Activated naive CD8-positive, alpha-beta T cell treated with anti-CD3 and anti-CD28 coated beads, Interleukin-2, amount 50 U/mL, for 24 hours (primary cell): ENCODE measurements at regions not wholly inside any gene's neighbourhood (a gene's known extent, or its start where the extent isn't known, plus 50 kb on each side); places are given as distances from the start of the nearest gene placed in this dataset.

Source experiments
- ATAC-seq: fragments of 150-1000 bp; cut with Tn5 transposase; one replicate; pipeline ENCODE4 v1.10.0; 2021
- DNase-seq: peaks from one replicate; pipeline ENCODE4 v3.0.0; 2021
- H3K27ac Mint-ChIP-seq: one replicate; pipeline ENCODE4 v1.8.0; 2021; ENCODE audit warnings: mild to moderate bottlenecking, mixed read lengths
- H3K27me3 Mint-ChIP-seq: one replicate; pipeline ENCODE4 v1.8.0; 2021; ENCODE audit warnings: mixed read lengths
- H3K36me3 Mint-ChIP-seq: one replicate; pipeline ENCODE4 v1.8.0; 2021; ENCODE audit warnings: low read depth, mixed read lengths
- H3K4me1 Mint-ChIP-seq: one replicate; pipeline ENCODE4 v1.8.0; 2021; ENCODE audit warnings: mixed read lengths
- H3K4me3 Mint-ChIP-seq: one replicate; pipeline ENCODE4 v1.8.0; 2021; ENCODE audit warnings: mild to moderate bottlenecking, moderate library complexity, mixed read lengths
- H3K9me3 Mint-ChIP-seq: one replicate; pipeline ENCODE4 v1.8.0; 2021; ENCODE audit warnings: mixed read lengths

- DNase-seq, result no peak
- no peaks in the 10 kb centered on the region for H3K36me3 Mint-ChIP-seq
- H3K9me3 Mint-ChIP-seq, result no peaks in the 10 kb centered on the region
- no peak overlapping the region for H3K27ac Mint-ChIP-seq
- H3K27me3 Mint-ChIP-seq, result no peaks in the 10 kb centered on the region
- no peak for ATAC-seq
- no peak overlapping the region for H3K4me3 Mint-ChIP-seq
- H3K4me1 Mint-ChIP-seq, result no peaks in the 10 kb centered on the region
These were observed 75.5 kb downstream of the ASB1 start for GRCh38 chr2:238502088-238502810.

DNA sequence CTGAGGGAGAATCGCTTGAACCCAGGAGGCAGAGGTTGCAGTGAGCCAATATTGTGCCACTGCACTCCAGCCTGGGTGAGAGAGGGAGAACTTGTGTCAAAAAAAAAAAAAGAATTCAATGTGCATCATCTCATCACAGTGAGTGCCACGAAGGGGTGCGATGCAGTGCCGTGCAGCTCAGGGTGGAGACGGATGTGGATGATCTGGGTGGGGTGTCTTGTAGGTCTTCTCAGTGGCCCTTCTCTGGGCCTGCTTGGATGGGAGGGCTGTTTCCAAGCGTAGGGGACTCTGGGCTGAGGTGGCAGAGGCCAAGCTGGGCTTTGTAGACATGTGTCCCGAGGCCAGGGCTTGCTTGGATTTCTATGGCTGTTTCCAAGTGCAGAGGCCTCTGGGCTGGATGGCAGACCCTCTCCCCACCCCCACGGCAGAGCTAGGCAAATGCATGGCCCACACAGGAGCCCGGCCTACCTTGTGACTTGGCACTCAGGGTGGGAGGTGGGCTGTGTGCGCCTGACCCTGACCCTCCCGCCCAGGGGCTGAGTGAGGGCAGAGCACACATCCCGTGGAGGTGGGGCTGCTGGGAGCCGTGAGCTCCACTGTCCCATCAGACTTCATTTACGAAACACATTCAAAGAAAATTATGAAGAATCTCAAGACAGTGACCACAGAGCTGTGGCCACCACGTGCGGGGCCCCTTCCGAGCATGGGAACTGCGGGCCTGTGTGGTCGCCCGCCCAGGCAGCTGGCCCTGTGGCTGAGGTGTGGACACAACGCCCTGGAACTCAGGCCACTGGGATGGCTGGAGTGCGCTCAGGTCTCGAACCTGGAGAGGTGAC lies 76.4 kb downstream of the ASB1 start:
- Mint-ChIP-seq H3K27ac (no peak overlapping the region), H3K36me3 (no peaks in the 10 kb centered on the region), H3K9me3 (no peaks in the 10 kb centered on the region), H3K4me1 (no peaks in the 10 kb centered on the region), H3K4me3 (no peak overlapping the region), H3K27me3 (no peaks in the 10 kb centered on the region)
- ATAC-seq (no peak), DNase-seq (no peak)

DNA sequence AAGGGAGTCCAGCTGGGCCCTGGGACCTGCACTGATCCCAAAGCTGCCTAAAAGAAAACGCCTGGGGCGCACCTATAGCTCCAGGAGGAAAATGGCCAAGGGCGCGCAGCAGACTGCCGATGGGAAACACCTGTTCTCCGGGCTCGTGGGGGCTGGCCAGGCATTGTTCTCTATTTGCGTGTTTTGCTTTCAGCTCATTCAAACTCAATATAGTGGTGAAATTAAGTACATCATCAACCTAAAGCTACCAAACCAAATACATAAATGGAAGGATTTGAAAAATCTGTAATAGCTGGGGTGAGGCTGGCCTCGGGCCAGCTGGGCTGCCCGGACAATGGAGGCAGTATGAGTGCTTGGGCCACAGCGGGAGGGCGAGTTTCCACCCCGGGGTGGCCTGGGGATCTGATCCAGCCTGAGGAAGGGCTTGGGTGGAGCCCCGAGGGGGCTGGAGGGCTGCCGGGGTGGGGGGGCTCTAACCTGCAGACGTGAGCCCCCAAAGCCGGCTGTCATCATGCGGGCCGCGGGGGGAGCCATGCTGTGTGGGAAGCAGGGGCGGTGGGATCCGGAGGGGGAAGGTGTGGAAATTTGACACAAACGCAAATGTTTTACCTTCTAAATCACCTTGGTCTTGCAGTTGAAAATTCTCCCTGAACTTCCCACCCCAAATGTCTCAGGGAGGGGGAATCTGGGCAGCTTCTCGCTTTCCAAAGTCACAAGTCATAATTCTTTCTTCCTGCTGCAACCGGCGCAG lies 77.6 kb downstream of the ASB1 start:
- no peaks in the 10 kb centered on the region for H3K4me1 Mint-ChIP-seq
- no peak overlapping the region for H3K4me3 Mint-ChIP-seq
- no peak overlapping the region for H3K27ac Mint-ChIP-seq
- ATAC-seq, result no peak
- H3K36me3 Mint-ChIP-seq, result no peaks in the 10 kb centered on the region
- DNase-seq, result no peak
- no peaks in the 10 kb centered on the region for H3K9me3 Mint-ChIP-seq
- no peaks in the 10 kb centered on the region for H3K27me3 Mint-ChIP-seq

DNA sequence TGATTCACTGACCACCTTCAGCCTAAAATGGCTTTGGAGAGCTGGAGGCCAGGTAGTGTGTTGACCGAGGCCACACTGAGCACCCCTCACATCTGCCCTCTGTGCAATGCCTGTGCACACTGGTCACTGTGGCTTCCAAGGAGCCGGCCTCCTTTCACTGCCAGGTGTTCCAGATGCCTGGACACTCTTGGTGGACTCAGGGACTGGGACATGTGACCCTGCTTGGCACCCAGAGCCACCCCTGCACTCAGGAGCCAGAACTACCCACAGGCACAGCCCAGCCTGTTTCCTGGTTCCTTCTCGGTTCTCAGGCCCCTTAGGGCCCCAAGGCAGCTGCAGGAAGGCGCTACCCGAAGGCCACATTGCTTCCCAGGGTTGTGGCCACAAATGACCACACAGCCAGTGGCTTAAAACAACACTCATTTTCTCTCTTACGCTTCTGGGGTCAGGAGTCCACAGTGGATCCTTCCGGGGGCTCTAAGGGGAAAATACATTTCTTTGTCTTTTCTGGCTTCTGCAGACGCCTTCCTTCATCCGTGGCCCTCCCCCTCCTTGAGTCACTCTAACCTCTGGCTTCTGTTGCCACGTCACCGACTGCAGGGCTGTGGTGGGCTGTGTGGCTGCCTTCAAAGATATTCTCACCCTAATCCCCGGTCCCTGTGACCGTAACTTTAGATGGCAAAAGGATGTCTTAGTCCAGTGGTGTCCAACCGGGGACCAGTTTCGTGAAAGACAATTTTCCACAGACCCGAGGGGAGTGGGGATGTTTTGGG lies 78.6 kb downstream of the ASB1 start:
- Mint-ChIP-seq H3K27ac (no peak overlapping the region), H3K9me3 (no peaks in the 10 kb centered on the region)
- ATAC-seq, result no peak

GRCh38 chr2:238505892-238506280 lies 79.2 kb downstream of the ASB1 start:
- DNase-seq, result no peak
- Mint-ChIP-seq H3K27ac (no peak overlapping the region), H3K9me3 (no peaks in the 10 kb centered on the region), H3K4me3 (no peak overlapping the region), H3K36me3 (no peaks in the 10 kb centered on the region), H3K4me1 (no peaks in the 10 kb centered on the region), H3K27me3 (no peaks in the 10 kb centered on the region)
- no peak for ATAC-seq

More for the DNA sequence above, 78.6 kb downstream of the ASB1 start:
- no peaks in the 10 kb centered on the region for H3K4me1 Mint-ChIP-seq
- H3K4me3 Mint-ChIP-seq, result no peak overlapping the region
- DNase-seq, result no peak
- H3K36me3 Mint-ChIP-seq, result no peaks in the 10 kb centered on the region
- H3K27me3 Mint-ChIP-seq, result no peaks in the 10 kb centered on the region

- Mint-ChIP-seq H3K27me3 (no peaks in the 10 kb centered on the region), H3K4me1 (no peaks in the 10 kb centered on the region), H3K27ac (no peak overlapping the region), H3K36me3 (no peaks in the 10 kb centered on the region), H3K9me3 (no peaks in the 10 kb centered on the region), H3K4me3 (no peak overlapping the region)
- ATAC-seq, result no peak
- DNase-seq, result no peak
These were observed 79.8 kb downstream of the ASB1 start for GRCh38 chr2:238506371-238507068.

- no peak overlapping the region for H3K27ac Mint-ChIP-seq
- H3K4me3 Mint-ChIP-seq, result no peak overlapping the region
- H3K9me3 Mint-ChIP-seq, result no peaks in the 10 kb centered on the region
- H3K27me3 Mint-ChIP-seq, result no peaks in the 10 kb centered on the region
- H3K4me1 Mint-ChIP-seq, result no peaks in the 10 kb centered on the region
- no peaks in the 10 kb centered on the region for H3K36me3 Mint-ChIP-seq
- ATAC-seq (no peak), DNase-seq (no peak)
These were observed 81.1 kb downstream of the ASB1 start for GRCh38 chr2:238507836-238508235.

- Mint-ChIP-seq H3K9me3 (no peaks in the 10 kb centered on the region), H3K27ac (no peak overlapping the region), H3K27me3 (no peaks in the 10 kb centered on the region), H3K4me1 (no peaks in the 10 kb centered on the region), H3K36me3 (no peaks in the 10 kb centered on the region), H3K4me3 (no peak overlapping the region)
- no peak for DNase-seq
- no peak for ATAC-seq
These were observed 82.6 kb downstream of the ASB1 start for GRCh38 chr2:238509151-238509835.

GRCh38 chr2:238509903-238510302 lies 83.2 kb downstream of the ASB1 start:
- H3K9me3 Mint-ChIP-seq, result peaks cover 5% of the 10 kb centered on the region
- H3K4me3 Mint-ChIP-seq, result no peak overlapping the region
- H3K36me3 Mint-ChIP-seq, result no peaks in the 10 kb centered on the region
- no peaks in the 10 kb centered on the region for H3K27me3 Mint-ChIP-seq
- H3K27ac Mint-ChIP-seq, result no peak overlapping the region
- DNase-seq (no peak), ATAC-seq (no peak)
- no peaks in the 10 kb centered on the region for H3K4me1 Mint-ChIP-seq

GRCh38 chr2:238510911-238511613 lies 84.3 kb downstream of the ASB1 start:
- Mint-ChIP-seq H3K27ac (no peak overlapping the region), H3K4me3 (no peak overlapping the region), H3K27me3 (no peaks in the 10 kb centered on the region), H3K9me3 (peaks cover 14% of the 10 kb centered on the region), H3K36me3 (no peaks in the 10 kb centered on the region), H3K4me1 (no peaks in the 10 kb centered on the region)
- no peak for DNase-seq
- ATAC-seq, result no peak

DNA sequence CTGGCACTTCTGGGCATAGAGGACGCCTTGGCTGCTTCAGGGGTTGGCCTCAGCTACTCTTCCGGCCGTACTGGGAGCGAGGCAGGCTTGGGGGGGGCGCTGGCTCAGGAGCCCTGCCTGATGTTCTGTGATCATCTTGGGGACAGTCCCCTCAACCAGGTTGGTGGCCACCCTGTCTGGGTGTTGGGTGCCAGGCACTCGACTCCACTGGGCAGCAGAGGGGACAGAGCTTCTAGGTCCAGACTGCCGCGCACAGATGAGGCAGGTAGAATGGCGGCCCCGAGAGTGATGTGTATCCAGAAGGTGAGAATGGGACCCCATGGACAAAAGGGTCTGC lies 84.9 kb downstream of the ASB1 start:
- DNase-seq (no peak), ATAC-seq (no peak)

GRCh38 chr2:238512247-238512867 lies 85.6 kb downstream of the ASB1 start:
- no peaks in the 10 kb centered on the region for H3K4me1 Mint-ChIP-seq
- no peak overlapping the region for H3K4me3 Mint-ChIP-seq
- no peaks in the 10 kb centered on the region for H3K27me3 Mint-ChIP-seq

More for the DNA sequence above, 84.9 kb downstream of the ASB1 start:
- Mint-ChIP-seq H3K27me3 (no peaks in the 10 kb centered on the region), H3K27ac (no peak overlapping the region), H3K4me1 (no peaks in the 10 kb centered on the region), H3K9me3 (peaks cover 19% of the 10 kb centered on the region), H3K36me3 (no peaks in the 10 kb centered on the region), H3K4me3 (no peak overlapping the region)

GRCh38 chr2:238513346-238513745 lies 86.6 kb downstream of the ASB1 start:
- no peak for ATAC-seq
- peaks cover 4% of the 10 kb centered on the region for H3K36me3 Mint-ChIP-seq
- H3K27ac Mint-ChIP-seq, result no peak overlapping the region

More at GRCh38 chr2:238512247-238512867, 85.6 kb downstream of the ASB1 start:
- H3K36me3 Mint-ChIP-seq, result no peaks in the 10 kb centered on the region
- ATAC-seq (no peak), DNase-seq (no peak)
- H3K9me3 Mint-ChIP-seq, result peaks cover 23% of the 10 kb centered on the region
- H3K27ac Mint-ChIP-seq, result no peak overlapping the region

More at GRCh38 chr2:238513346-238513745, 86.6 kb downstream of the ASB1 start:
- no peaks in the 10 kb centered on the region for H3K4me1 Mint-ChIP-seq
- H3K27me3 Mint-ChIP-seq, result no peaks in the 10 kb centered on the region
- no peak overlapping the region for H3K4me3 Mint-ChIP-seq
- peaks cover 29% of the 10 kb centered on the region for H3K9me3 Mint-ChIP-seq
- peak; percentile 51 for DNase-seq
